Neural cell (in vitro differentiated cells): ENCODE measurements at regions not wholly inside any gene's neighbourhood (a gene's known extent, or its start where the extent isn't known, plus 50 kb on each side); places are given as distances from the start of the nearest gene placed in this dataset.

Source experiments
- EP300 ChIP-seq: fragments of 450-650 bp; conservative IDR thresholded peaks from 2 replicates; pipeline ENCODE4 v1.6.1; 2014; ENCODE audit warnings: antibody characterized with exemption, mild to moderate bottlenecking, moderate library complexity; ENCODE audit not compliant: poor library complexity, severe bottlenecking
- EZH2 ChIP-seq: fragments of 200-600, 300-800 bp; shearing (Covaris generic), sonication (generic); IDR thresholded peaks from 2 replicates; pipeline ENCODE4 v1.6.1; 2014; ENCODE audit warnings: antibody characterized with exemption, low read length, borderline replicate concordance, mild to moderate bottlenecking; ENCODE audit not compliant: insufficient read depth, poor library complexity, severe bottlenecking
- MXI1 ChIP-seq: fragments of 450-650 bp; conservative IDR thresholded peaks from 2 replicates; pipeline ENCODE4 v1.6.1; 2014; ENCODE audit warnings: antibody characterized with exemption, mild to moderate bottlenecking; ENCODE audit not compliant: poor library complexity, severe bottlenecking
- POLR2AphosphoS5 ChIP-seq: IDR thresholded peaks from 2 replicates; pipeline ENCODE4 v1.6.1; 2012
- RAD21 ChIP-seq: fragments of 450-650 bp; conservative IDR thresholded peaks from 2 replicates; pipeline ENCODE4 v1.6.1; 2014; ENCODE audit warnings: antibody characterized with exemption, mild to moderate bottlenecking, moderate library complexity
- TAF1 ChIP-seq: IDR thresholded peaks from 2 replicates; pipeline ENCODE4 v1.6.1; 2012; ENCODE audit warnings: low read depth
- TF ChIP-seq, protein P1 (sequence below): fragments of 450-650 bp; IDR thresholded peaks from 2 replicates; pipeline ENCODE4 v1.5.1; 2014; ENCODE audit warnings: antibody characterized with exemption, mild to moderate bottlenecking, moderate library complexity; ENCODE audit not compliant: poor library complexity, severe bottlenecking
- TF ChIP-seq, protein P2 (sequence below): IDR thresholded peaks from 2 replicates; pipeline ENCODE4 v1.6.1; 2012; ENCODE audit warnings: borderline replicate concordance

DNA sequence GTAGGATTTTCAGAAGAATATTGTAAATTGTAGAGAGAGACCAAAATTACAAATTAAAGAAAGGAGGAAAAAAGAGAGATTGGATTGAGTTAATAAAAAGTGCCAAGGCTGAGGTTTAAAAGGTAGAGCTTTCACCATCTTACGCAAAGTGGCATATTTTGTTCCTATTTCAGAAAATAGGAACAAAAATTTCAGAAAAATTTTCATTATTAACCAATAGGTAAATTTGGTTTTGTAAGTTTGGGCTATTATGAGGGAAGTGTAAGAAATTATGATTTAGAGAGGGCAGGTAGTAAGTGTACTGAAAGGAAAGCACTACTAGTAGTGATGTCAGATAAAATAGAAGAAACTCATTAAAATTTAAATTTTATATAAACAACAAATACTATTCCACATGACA lies 479.7 kb downstream of the ACTRT1 start:
- TF ChIP-seq, protein P1, sequence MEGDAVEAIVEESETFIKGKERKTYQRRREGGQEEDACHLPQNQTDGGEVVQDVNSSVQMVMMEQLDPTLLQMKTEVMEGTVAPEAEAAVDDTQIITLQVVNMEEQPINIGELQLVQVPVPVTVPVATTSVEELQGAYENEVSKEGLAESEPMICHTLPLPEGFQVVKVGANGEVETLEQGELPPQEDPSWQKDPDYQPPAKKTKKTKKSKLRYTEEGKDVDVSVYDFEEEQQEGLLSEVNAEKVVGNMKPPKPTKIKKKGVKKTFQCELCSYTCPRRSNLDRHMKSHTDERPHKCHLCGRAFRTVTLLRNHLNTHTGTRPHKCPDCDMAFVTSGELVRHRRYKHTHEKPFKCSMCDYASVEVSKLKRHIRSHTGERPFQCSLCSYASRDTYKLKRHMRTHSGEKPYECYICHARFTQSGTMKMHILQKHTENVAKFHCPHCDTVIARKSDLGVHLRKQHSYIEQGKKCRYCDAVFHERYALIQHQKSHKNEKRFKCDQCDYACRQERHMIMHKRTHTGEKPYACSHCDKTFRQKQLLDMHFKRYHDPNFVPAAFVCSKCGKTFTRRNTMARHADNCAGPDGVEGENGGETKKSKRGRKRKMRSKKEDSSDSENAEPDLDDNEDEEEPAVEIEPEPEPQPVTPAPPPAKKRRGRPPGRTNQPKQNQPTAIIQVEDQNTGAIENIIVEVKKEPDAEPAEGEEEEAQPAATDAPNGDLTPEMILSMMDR, result no peak
- TF ChIP-seq RAD21 (no peak), TAF1 (no peak), EZH2 (no peak), EP300 (no peak), POLR2AphosphoS5 (no peak), MXI1 (no peak)
- TF ChIP-seq, protein P2, sequence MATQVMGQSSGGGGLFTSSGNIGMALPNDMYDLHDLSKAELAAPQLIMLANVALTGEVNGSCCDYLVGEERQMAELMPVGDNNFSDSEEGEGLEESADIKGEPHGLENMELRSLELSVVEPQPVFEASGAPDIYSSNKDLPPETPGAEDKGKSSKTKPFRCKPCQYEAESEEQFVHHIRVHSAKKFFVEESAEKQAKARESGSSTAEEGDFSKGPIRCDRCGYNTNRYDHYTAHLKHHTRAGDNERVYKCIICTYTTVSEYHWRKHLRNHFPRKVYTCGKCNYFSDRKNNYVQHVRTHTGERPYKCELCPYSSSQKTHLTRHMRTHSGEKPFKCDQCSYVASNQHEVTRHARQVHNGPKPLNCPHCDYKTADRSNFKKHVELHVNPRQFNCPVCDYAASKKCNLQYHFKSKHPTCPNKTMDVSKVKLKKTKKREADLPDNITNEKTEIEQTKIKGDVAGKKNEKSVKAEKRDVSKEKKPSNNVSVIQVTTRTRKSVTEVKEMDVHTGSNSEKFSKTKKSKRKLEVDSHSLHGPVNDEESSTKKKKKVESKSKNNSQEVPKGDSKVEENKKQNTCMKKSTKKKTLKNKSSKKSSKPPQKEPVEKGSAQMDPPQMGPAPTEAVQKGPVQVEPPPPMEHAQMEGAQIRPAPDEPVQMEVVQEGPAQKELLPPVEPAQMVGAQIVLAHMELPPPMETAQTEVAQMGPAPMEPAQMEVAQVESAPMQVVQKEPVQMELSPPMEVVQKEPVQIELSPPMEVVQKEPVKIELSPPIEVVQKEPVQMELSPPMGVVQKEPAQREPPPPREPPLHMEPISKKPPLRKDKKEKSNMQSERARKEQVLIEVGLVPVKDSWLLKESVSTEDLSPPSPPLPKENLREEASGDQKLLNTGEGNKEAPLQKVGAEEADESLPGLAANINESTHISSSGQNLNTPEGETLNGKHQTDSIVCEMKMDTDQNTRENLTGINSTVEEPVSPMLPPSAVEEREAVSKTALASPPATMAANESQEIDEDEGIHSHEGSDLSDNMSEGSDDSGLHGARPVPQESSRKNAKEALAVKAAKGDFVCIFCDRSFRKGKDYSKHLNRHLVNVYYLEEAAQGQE, result no peak
